ENCODE measurements at regions not wholly inside any gene's neighbourhood (a gene's known extent, or its start where the extent isn't known, plus 50 kb on each side); places are given as distances from the start of the nearest gene placed in this dataset.

DNA sequence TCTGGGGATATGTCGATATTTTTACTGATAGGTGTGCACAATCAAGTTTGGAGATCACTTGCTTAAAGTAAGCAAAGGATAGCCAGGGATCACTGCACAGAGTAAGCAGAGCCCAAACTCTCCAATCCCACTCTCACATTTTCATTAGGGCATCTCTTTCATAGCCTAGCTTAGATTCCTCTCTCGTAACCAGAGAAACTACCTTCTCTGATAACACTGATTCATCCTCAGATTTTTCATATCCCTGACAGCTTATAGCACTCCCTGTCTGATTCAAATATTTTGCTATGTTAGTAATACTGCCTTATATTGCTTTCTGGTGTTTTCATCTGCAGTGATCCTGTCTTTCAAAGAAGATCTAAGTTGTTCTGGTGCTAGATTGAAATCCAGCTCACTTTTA lies 123.7 kb downstream of the CBLL2 start:
- Mint-ChIP-seq H3K27me3 (ENCODE audit: insufficient read depth) (no peaks in the 10 kb centered on the region), H3K4me1 (no peaks in the 10 kb centered on the region), H3K36me3 (ENCODE audit: low read depth) (no peaks in the 10 kb centered on the region), H3K27ac (no peak overlapping the region), H3K4me3 (no peak overlapping the region), H3K9me3 (no peaks in the 10 kb centered on the region)
- DNase-seq = no peak
- TF ChIP-seq, protein P1, sequence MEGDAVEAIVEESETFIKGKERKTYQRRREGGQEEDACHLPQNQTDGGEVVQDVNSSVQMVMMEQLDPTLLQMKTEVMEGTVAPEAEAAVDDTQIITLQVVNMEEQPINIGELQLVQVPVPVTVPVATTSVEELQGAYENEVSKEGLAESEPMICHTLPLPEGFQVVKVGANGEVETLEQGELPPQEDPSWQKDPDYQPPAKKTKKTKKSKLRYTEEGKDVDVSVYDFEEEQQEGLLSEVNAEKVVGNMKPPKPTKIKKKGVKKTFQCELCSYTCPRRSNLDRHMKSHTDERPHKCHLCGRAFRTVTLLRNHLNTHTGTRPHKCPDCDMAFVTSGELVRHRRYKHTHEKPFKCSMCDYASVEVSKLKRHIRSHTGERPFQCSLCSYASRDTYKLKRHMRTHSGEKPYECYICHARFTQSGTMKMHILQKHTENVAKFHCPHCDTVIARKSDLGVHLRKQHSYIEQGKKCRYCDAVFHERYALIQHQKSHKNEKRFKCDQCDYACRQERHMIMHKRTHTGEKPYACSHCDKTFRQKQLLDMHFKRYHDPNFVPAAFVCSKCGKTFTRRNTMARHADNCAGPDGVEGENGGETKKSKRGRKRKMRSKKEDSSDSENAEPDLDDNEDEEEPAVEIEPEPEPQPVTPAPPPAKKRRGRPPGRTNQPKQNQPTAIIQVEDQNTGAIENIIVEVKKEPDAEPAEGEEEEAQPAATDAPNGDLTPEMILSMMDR (conservative IDR thresholded peaks at IDR 0.05) = no peak
- Histone ChIP-seq H3K27ac (ENCODE audit: low read depth, low read length) (no peak overlapping the region), H3K4me3 (ENCODE audit: low read length) (no peak overlapping the region), H3K9ac (ENCODE audit: extremely low read depth, low read length, poor library complexity, severe bottlenecking) (no peak overlapping the region), H3K36me3 (ENCODE audit: control insufficient read depth, insufficient read depth, low read length) (no peaks in the 10 kb centered on the region), H3K4me1 (ENCODE audit: control insufficient read depth, insufficient read depth, low read length) (no peaks in the 10 kb centered on the region), H3K27me3 (ENCODE audit: control insufficient read depth, insufficient read depth, low read length, poor library complexity, severe bottlenecking) (no peaks in the 10 kb centered on the region), H3K9me3 (ENCODE audit: control insufficient read depth, low read length) (no peaks in the 10 kb centered on the region)
- 94% methylated on average over 2 of the region's 2 CpGs; no CpG with 5 or more reads in 1 of the 2 experiments for WGBS, 2 experiments (ENCODE audit: insufficient coverage in 1 of 2, insufficient read length in 1 of 2)

DNA sequence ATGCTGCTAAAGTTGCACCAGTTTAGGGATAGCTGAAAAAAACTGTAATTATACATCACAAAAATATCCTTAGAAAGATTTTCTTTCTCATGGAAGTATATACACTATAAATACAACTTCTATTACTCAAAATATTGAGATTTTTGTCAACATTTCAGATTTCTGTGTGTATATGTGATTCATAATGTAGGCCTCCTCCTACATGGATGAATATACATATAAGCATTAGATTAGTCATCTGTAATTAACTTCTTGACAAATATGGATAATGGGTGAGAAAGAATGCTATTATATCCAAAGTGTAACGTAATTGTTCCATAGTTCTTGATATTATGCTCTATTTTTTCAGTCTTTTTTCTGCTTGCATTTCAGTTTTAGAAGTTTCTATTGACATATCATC lies 124.9 kb downstream of the CBLL2 start:
- Histone ChIP-seq H3K9ac (ENCODE audit: extremely low read depth, low read length, poor library complexity, severe bottlenecking) (no peak overlapping the region), H3K4me1 (ENCODE audit: control insufficient read depth, insufficient read depth, low read length) (no peaks in the 10 kb centered on the region), H3K36me3 (ENCODE audit: control insufficient read depth, insufficient read depth, low read length) (no peaks in the 10 kb centered on the region), H3K27ac (ENCODE audit: low read depth, low read length) (no peak overlapping the region), H3K4me3 (ENCODE audit: low read length) (no peak overlapping the region), H3K9me3 (ENCODE audit: control insufficient read depth, low read length) (no peaks in the 10 kb centered on the region), H3K27me3 (ENCODE audit: control insufficient read depth, insufficient read depth, low read length, poor library complexity, severe bottlenecking) (no peaks in the 10 kb centered on the region)
- WGBS, 2 experiments (ENCODE audit: insufficient coverage in 1 of 2, insufficient read length in 1 of 2) = 83% methylated on average over 1 of the region's 1 CpG; no CpG with 5 or more reads in 1 of the 2 experiments
- Mint-ChIP-seq H3K27ac (no peak overlapping the region), H3K27me3 (ENCODE audit: insufficient read depth) (no peaks in the 10 kb centered on the region), H3K36me3 (ENCODE audit: low read depth) (no peaks in the 10 kb centered on the region), H3K9me3 (no peaks in the 10 kb centered on the region), H3K4me1 (no peaks in the 10 kb centered on the region), H3K4me3 (no peak overlapping the region)
- no peak for DNase-seq
- TF ChIP-seq, protein P1 (conservative IDR thresholded peaks at IDR 0.05) = no peak

DNA sequence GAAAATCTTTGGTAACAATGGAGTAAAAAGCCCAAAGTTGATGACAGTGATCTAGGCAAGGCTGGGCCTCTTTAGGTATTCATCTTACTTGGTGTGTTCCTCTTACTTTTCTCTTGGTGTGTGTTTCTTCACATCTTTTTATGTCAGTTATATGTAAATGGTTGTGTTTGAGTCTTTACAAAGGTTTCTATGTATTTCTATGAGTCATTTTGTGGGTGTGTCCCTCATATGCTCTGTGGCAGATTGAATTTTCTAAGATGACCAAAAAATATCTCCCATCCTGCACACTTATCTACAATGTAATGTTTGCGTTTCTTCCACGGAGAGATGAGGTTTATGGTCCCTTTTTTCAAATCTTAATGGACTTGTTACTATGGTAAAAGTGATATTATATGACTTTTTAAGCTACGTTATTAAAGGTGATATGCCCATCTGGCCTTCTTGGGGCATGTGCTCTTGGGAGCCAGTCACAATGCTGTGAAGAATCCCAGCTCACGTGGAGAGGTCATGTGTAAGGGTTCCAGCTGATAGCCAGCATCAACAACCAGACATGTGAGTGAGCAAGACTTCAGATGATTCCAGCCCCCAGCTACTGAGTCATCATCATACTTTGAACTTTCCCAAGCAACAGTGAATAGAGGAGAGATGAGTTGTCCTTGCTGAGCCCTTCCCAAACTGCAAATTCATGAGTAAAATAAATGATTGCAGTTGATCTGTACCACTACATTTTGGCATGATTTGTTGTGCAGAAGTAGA lies 126.9 kb downstream of the CBLL2 start:
- H3K4me1 Mint-ChIP-seq = no peaks in the 10 kb centered on the region
- no peak overlapping the region for H3K4me3 ChIP-seq (ENCODE audit: low read length)
- H3K9me3 Mint-ChIP-seq = no peaks in the 10 kb centered on the region
- 97 to 100% methylated on average over 1 to 2 of the region's 4 CpGs for WGBS, 2 experiments (ENCODE audit: insufficient coverage in 1 of 2, insufficient read length in 1 of 2)
- no peak for DNase-seq
- H3K4me1 ChIP-seq (ENCODE audit: control insufficient read depth, insufficient read depth, low read length) = no peaks in the 10 kb centered on the region
- no peaks in the 10 kb centered on the region for H3K27me3 ChIP-seq (ENCODE audit: control insufficient read depth, insufficient read depth, low read length, poor library complexity, severe bottlenecking)
- H3K27ac ChIP-seq (ENCODE audit: low read depth, low read length) = no peak overlapping the region
- H3K27me3 Mint-ChIP-seq (ENCODE audit: insufficient read depth) = no peaks in the 10 kb centered on the region
- no peaks in the 10 kb centered on the region for H3K36me3 ChIP-seq (ENCODE audit: control insufficient read depth, insufficient read depth, low read length)
- H3K9ac ChIP-seq (ENCODE audit: extremely low read depth, low read length, poor library complexity, severe bottlenecking) = no peak overlapping the region
- no peak overlapping the region for H3K4me3 Mint-ChIP-seq
- TF ChIP-seq, protein P1 (conservative IDR thresholded peaks at IDR 0.05) = no peak
- H3K36me3 Mint-ChIP-seq (ENCODE audit: low read depth) = no peaks in the 10 kb centered on the region
- H3K9me3 ChIP-seq (ENCODE audit: control insufficient read depth, low read length) = no peaks in the 10 kb centered on the region
- no peak overlapping the region for H3K27ac Mint-ChIP-seq
